LNCaP clone FGC (cell line): ENCODE measurements at regions not wholly inside any gene's neighbourhood (a gene's known extent, or its start where the extent isn't known, plus 50 kb on each side); places are given as distances from the start of the nearest gene placed in this dataset.

Source experiments
- DNase-seq: peaks from one replicate; pipeline ENCODE4 v3.0.0-alpha.2; 2011; ENCODE audit warnings: low read depth
- H3K4me3 ChIP-seq: 2 replicates; pipeline ENCODE4 v1.5.1; 2011; ENCODE audit warnings: mild to moderate bottlenecking, low read depth, low read length, control low read depth
- TF ChIP-seq, protein P1 (sequence below): IDR thresholded peaks from 2 replicates; pipeline ENCODE4 v1.5.1; 2012; ENCODE audit warnings: mild to moderate bottlenecking; ENCODE audit not compliant: control insufficient read depth, insufficient read depth; ENCODE audit errors: extremely low read depth

DNA sequence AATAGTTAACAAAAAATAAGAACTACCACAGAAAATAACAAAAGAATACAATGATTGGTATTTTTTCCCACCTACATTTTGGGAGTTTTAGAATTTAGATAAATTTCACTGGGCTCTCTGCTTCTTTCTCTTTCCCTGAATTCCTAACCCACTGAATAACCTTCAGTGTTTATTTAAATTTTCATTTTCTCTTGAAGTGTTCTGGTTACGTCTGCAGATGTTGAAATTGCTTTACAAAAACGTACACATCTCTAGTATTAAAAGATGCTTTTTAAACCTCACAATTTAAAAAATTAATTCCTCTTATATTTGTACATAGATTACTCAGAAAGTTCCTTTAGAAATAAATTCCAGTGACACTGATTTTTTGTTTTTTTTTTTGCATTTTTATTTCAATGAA lies 158.7 kb upstream of the TUT7 start:
- TF ChIP-seq, protein P1, sequence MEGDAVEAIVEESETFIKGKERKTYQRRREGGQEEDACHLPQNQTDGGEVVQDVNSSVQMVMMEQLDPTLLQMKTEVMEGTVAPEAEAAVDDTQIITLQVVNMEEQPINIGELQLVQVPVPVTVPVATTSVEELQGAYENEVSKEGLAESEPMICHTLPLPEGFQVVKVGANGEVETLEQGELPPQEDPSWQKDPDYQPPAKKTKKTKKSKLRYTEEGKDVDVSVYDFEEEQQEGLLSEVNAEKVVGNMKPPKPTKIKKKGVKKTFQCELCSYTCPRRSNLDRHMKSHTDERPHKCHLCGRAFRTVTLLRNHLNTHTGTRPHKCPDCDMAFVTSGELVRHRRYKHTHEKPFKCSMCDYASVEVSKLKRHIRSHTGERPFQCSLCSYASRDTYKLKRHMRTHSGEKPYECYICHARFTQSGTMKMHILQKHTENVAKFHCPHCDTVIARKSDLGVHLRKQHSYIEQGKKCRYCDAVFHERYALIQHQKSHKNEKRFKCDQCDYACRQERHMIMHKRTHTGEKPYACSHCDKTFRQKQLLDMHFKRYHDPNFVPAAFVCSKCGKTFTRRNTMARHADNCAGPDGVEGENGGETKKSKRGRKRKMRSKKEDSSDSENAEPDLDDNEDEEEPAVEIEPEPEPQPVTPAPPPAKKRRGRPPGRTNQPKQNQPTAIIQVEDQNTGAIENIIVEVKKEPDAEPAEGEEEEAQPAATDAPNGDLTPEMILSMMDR = no peak

DNA sequence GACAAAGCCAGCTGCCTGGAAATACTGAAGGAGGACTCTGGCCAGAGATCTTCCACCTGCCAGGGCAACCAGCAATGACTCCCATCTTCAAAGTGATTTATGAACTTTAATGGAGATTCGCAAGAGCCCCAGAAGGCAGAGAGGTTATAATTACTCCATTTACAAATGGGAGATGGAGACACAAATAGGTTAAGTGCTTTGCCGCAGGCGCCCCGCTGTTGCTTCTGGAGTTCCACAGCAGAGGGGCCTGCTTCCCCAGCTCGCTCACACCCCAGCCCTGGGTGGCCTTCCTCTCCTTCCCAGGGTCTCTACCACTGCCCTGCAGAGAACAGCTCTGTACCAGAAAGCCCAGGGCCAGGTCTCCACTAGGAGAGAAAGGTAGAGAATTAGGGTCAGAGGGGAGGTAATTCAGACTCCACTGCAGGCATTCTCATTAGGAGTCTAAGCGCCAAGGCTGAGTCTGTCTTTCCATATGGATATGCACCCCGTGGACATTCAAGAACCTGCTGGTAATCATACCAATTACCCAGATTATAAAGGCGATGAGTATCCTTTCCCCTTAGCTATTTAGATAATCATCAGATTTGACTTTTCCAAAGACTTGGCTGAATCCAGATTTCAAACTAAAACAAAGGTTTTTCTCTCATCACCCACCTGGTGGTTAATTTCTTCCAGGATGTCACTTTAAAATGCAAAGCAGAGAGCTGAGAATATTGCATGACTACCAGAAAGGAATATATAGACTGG lies 157.6 kb upstream of the TUT7 start:
- TF ChIP-seq, protein P1 = no peak
- H3K4me3 ChIP-seq = no peak overlapping the region
- no peak for DNase-seq

More for the DNA sequence above, 158.7 kb upstream of the TUT7 start:
- H3K4me3 ChIP-seq = no peak overlapping the region
- DNase-seq = no peak

DNA sequence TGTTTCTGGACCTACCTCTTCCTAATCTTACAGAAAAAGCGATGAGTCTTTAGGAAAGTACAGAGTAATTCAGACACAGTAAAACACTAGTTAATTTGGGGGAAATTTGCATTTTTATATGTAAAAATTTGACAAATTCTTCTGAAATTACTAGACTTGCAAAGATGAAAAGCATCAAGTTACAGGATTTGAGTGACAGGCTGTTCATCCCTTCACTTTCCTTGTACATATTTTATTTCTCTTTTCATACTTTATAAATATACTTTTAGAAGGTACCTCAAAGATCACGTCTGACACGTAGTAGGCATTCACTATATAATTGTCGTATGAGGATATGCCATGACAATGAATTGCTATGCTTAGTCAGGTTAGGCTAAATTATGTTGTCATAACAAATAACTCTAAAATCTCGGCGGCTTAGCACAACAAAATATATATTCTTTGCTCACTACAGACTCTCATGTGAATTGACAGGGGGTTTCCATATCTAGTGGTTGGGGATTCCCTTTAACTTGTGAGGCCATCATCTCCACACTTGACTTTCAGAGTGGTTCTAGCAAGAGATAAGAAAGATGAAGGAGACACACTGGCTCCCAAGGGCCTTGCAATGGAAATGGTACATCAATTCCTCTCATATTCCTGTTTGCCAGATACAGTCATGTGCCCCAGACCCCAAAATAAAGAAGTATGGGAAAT lies 154.1 kb upstream of the TUT7 start:
- TF ChIP-seq, protein P1 = no peak
- no peak overlapping the region for H3K4me3 ChIP-seq
- no peak for DNase-seq

DNA sequence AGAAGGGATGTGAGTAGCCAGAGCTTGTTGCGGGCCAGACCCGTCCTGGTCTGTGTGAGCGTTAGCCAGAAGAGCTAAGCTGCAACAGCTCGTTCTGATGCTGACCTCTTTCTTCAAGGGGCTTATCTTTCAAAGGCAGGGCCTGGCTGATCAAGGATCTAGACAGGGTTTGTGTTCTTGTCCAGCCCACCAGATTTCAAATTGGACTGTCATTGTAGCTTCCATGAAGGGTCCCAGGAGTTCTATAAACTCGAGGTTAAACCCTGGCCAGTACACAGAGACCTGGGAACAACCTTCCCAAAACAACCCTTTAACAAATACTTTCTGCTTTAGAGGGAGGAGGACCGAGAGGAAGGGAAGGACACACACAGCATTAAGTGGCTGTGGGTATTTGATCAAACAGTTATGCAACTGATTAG lies 153.0 kb upstream of the TUT7 start:
- no peak overlapping the region for H3K4me3 ChIP-seq
- TF ChIP-seq, protein P1 = no peak
- no peak for DNase-seq

DNA sequence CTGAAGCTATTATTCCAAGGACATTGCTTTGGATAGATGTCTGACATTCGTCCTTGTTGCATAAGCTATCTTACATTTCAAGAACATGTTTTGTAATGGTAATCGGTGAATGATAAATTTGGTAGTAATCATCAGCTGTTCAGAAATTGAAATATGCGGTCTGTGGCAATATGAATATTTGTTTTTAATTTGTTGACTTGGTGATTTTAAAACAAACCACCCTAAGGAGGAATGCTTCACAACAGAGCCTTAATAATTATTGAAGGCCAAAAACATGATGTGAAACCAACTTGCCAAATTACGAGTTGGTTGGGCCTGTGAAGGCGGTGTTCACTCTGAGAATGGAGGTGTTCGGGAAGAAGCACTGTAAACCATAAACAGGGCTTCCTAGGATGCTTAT lies 149.7 kb upstream of the TUT7 start:
- no peak overlapping the region for H3K4me3 ChIP-seq
- TF ChIP-seq, protein P1 = no peak
- DNase-seq = no peak

DNA sequence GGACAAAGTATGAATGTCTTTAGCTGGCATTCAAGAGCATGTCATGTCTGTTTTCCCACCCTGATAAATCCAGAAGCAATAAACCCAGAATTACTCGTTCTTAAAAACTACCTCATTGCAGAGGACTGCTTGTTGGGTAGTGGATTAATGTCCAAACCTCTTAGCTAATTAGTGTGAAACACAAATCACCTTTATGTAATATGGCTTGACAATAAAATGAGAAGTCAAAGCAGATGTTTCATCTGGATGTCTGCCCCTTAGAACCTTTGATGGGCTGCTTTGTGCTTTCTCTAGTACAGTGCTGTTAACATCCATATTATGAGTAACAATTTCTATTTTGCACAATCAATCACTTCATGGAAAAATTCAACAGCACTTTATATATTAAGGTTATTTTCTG lies 149.1 kb upstream of the TUT7 start:
- DNase-seq = no peak
- no peak overlapping the region for H3K4me3 ChIP-seq
- TF ChIP-seq, protein P1 = no peak
